ENCODE measurements at regions not wholly inside any gene's neighbourhood (a gene's known extent, or its start where the extent isn't known, plus 50 kb on each side); places are given as distances from the start of the nearest gene placed in this dataset.
"Not testable (repeated sequence)": the region's sequence is repeated elsewhere in the genome, so short reads cannot be mapped to it uniquely, and the experiment has no call there.

GRCh38 chr18:65227970-65228369 lies 522.8 kb upstream of the CDH7 start:
- no peak for DNase-seq
- intact Hi-C loops (cut with DNase I, micrococcal nuclease), result no loop called here

GRCh38 chr18:65221736-65222135 lies 529.1 kb upstream of the CDH7 start:
- ATAC-seq, result no peak
- no peak for DNase-seq
- intact Hi-C loops (cut with DNase I, micrococcal nuclease), result no loop called here

More at GRCh38 chr18:65227970-65228369, 522.8 kb upstream of the CDH7 start:
- no peak for ATAC-seq

GRCh38 chr18:65221115-65221514 lies 529.7 kb upstream of the CDH7 start:
- ATAC-seq, result no peak
- no peak for DNase-seq
- intact Hi-C loops (cut with DNase I, micrococcal nuclease), result no loop called here

GRCh38 chr18:65215865-65216466 lies 534.8 kb upstream of the CDH7 start:
- DNase-seq, result no peak
- no peak for ATAC-seq
- intact Hi-C loops (cut with DNase I, micrococcal nuclease), result no loop called here

- DNase-seq, result no peak
- ATAC-seq, result no peak
- intact Hi-C loops (cut with DNase I, micrococcal nuclease), result no loop called here
Observed at GRCh38 chr18:65214456-65214855, 536.4 kb upstream of the CDH7 start.

GRCh38 chr18:65206551-65207260 lies 544.1 kb upstream of the CDH7 start:
- intact Hi-C loops (cut with DNase I, micrococcal nuclease), result no loop called here
- DNase-seq, result no peak
- no peak for ATAC-seq

- ATAC-seq (no peak), DNase-seq (no peak)
- intact Hi-C loops (cut with DNase I, micrococcal nuclease), result no loop called here
Observed at GRCh38 chr18:65202091-65202490, 548.7 kb upstream of the CDH7 start.

GRCh38 chr18:65175681-65176080 lies 575.1 kb upstream of the CDH7 start:
- ATAC-seq, result no peak
- DNase-seq, result no peak
- intact Hi-C loops (cut with DNase I, micrococcal nuclease), result no loop called here

- DNase-seq; ATAC-seq; intact Hi-C loops (cut with DNase I, micrococcal nuclease): not testable (repeated sequence)
Observed at GRCh38 chr18:65162086-65162485, 588.7 kb upstream of the CDH7 start.

- intact Hi-C loops (cut with DNase I, micrococcal nuclease), result no loop called here
- no peak for ATAC-seq
- no peak for DNase-seq
Observed at GRCh38 chr18:65146482-65147021, 604.3 kb upstream of the CDH7 start.

GRCh38 chr18:65145312-65145711 lies 605.5 kb upstream of the CDH7 start:
- no peak for ATAC-seq
- DNase-seq, result no peak
- intact Hi-C loops (cut with DNase I, micrococcal nuclease), result no loop called here

- intact Hi-C loops (cut with DNase I, micrococcal nuclease), result no loop called here
- no peak for ATAC-seq
- DNase-seq, result no peak
Observed at GRCh38 chr18:65133610-65134009, 617.2 kb upstream of the CDH7 start.

- DNase-seq, result no peak
- intact Hi-C loops (cut with DNase I, micrococcal nuclease), result no loop called here
- no peak for ATAC-seq
Observed at GRCh38 chr18:65124633-65125032, 626.2 kb upstream of the CDH7 start.

GRCh38 chr18:65103864-65104263 lies 646.9 kb upstream of the CDH7 start:
- intact Hi-C loops (cut with DNase I, micrococcal nuclease), result no loop called here
- ATAC-seq, result no peak
- DNase-seq, result no peak

GRCh38 chr18:65093346-65093745 lies 657.5 kb upstream of the CDH7 start:
- no peak for ATAC-seq
- DNase-seq, result no peak
- intact Hi-C loops (cut with DNase I, micrococcal nuclease), result no loop called here

- no peak for DNase-seq
- intact Hi-C loops (cut with DNase I, micrococcal nuclease), result no loop called here
- peak; percentile 44 for ATAC-seq
Observed at GRCh38 chr18:65091744-65092329, 659.0 kb upstream of the CDH7 start.

GRCh38 chr18:65082907-65083306 lies 667.9 kb upstream of the CDH7 start:
- intact Hi-C loops (cut with DNase I, micrococcal nuclease), result no loop called here
- no peak for ATAC-seq
- DNase-seq, result no peak

- intact Hi-C loops (cut with DNase I, micrococcal nuclease), result no loop called here
- ATAC-seq (no peak), DNase-seq (no peak)
Observed at GRCh38 chr18:65081786-65082185, 669.0 kb upstream of the CDH7 start.

GRCh38 chr18:65073060-65073550 lies 677.7 kb upstream of the CDH7 start:
- no peak for DNase-seq
- ATAC-seq, result no peak
- intact Hi-C loops (cut with DNase I, micrococcal nuclease), result no loop called here

- DNase-seq, result no peak
- intact Hi-C loops (cut with DNase I, micrococcal nuclease), result no loop called here
- no peak for ATAC-seq
Observed at GRCh38 chr18:65057439-65058083, 693.3 kb upstream of the CDH7 start.
